HCT116 (cell line): ENCODE measurements at regions not wholly inside any gene's neighbourhood (a gene's known extent, or its start where the extent isn't known, plus 50 kb on each side); places are given as distances from the start of the nearest gene placed in this dataset.

Source experiments
- ATAC-seq: fragments of 200-7000 bp; cut with Tn5 transposase; 2 replicates; pipeline ENCODE4 v1.9.1; 2020; ENCODE audit warnings: mild to moderate bottlenecking, moderate library complexity
- BruUV-seq: library from RNA; stranded (reverse); fragments of 400-500 nt; replicated peaks from 2 replicates; lab custom pipeline; 2021; lab: Mats Ljungman, UMichigan
- CTCF ChIA-PET: fragments of 300-600 bp; sonication (Branson Sonifier 250); formaldehyde crosslinking; loops from one replicate; lab custom pipeline; 2021; ENCODE audit warnings: antibody characterized with exemption; lab: Charles Lee
- POLR2A ChIA-PET: fragments of 300-600, 350-600 bp; sonication (Branson Sonifier 250); formaldehyde crosslinking; loops from one replicate; lab custom pipeline; 2021; ENCODE audit warnings: antibody characterized with exemption; lab: Charles Lee
- RAD21 ChIA-PET, 2 experiments: fragments of 300-600 bp; sonication (Branson Sonifier 250); formaldehyde crosslinking; loops; one replicate each; lab custom pipeline; 2023; ENCODE audit warnings: low total read pairs in 2 of 2; ENCODE audit not compliant: uncharacterized antibody in 2 of 2, unreplicated experiment in 2 of 2, low non-redundant PET in 1 of 2; lab: Charles Lee
- DNase-seq: peaks from one replicate; pipeline ENCODE4 v3.0.0-alpha.2; 2010; ENCODE audit warnings: low read depth, low spot score
- H2AFZ ChIP-seq: fragments of 200-600 bp; shearing (Covaris generic), sonication (generic); 2 replicates; pipeline ENCODE4 v1.6.1; 2017; ENCODE audit warnings: low read depth, mixed run types, mixed read lengths, antibody characterized with exemption, low read length; ENCODE audit not compliant: poor library complexity, severe bottlenecking
- H3K27ac ChIP-seq: 2 replicates; pipeline ENCODE4 v1.5.1; 2012; ENCODE audit warnings: low read depth, low read length
- H3K27me3 ChIP-seq: fragments of 200-600 bp; sonication (generic); 2 replicates; pipeline ENCODE4 v1.6.1; 2016; ENCODE audit warnings: mixed run types, low read length, mixed read lengths; ENCODE audit not compliant: insufficient read depth
- H3K36me3 ChIP-seq, 2 experiments: fragments of 200-500 bp in 1 of 2; fragments of 200-600 bp in 1 of 2; sonication (Bioruptor generic) in 1 of 2; sonication (generic) in 1 of 2; 2 replicates each; pipeline versions ENCODE4 v1.5.1 to v1.6.1; 2014 to 2016; ENCODE audit warnings: low read length in 2 of 2, inconsistent platforms in 1 of 2, mixed read lengths in 1 of 2, mixed run types in 1 of 2; ENCODE audit not compliant: insufficient read depth in 2 of 2, control insufficient read depth in 1 of 2
- H3K4me1 ChIP-seq, 2 experiments: fragments of 200-600 bp in 1 of 2; sonication (generic) in 1 of 2; 2 replicates each; pipeline versions ENCODE4 v1.5.1 to v1.6.1; 2012 to 2017; ENCODE audit warnings: low read length in 2 of 2, inconsistent platforms in 1 of 2, mild to moderate bottlenecking in 1 of 2, mixed read lengths in 1 of 2, mixed run types in 1 of 2, moderate library complexity in 1 of 2; ENCODE audit not compliant: insufficient read depth in 2 of 2, control insufficient read depth in 1 of 2
- H3K4me2 ChIP-seq: fragments of 200-600 bp; sonication (generic); 2 replicates; pipeline ENCODE4 v1.6.1; 2017; ENCODE audit warnings: mixed run types, low read length, mixed read lengths
- H3K4me3 ChIP-seq, 2 experiments: fragments of 200-600 bp in 1 of 2; sonication (generic) in 1 of 2; replicated peaks in 1 of 2; 2 replicates each; pipeline ENCODE4 v1.5.1; 2011 to 2016; ENCODE audit warnings: low read length in 2 of 2, control low read depth in 1 of 2, low read depth in 1 of 2, mild to moderate bottlenecking in 1 of 2, mixed read lengths in 1 of 2, mixed run types in 1 of 2
- H3K79me2 ChIP-seq: fragments of 200-600 bp; sonication (generic); 2 replicates; pipeline ENCODE4 v1.6.1; 2017; ENCODE audit warnings: mild to moderate bottlenecking, mixed run types, low read length, moderate library complexity, mixed read lengths; ENCODE audit not compliant: insufficient read depth
- H3K9ac ChIP-seq: fragments of 200-600 bp; sonication (generic); 2 replicates; pipeline ENCODE4 v1.6.1; 2016; ENCODE audit warnings: low read length, mixed read lengths
- H3K9me2 ChIP-seq: fragments of 200-600 bp; sonication (generic), shearing (Covaris generic); 2 replicates; pipeline ENCODE4 v1.6.1; 2017; ENCODE audit warnings: mixed run types, mild to moderate bottlenecking, moderate library complexity; ENCODE audit not compliant: insufficient read depth
- H3K9me3 ChIP-seq, 2 experiments: fragments of 200-500 bp in 1 of 2; fragments of 200-600 bp in 1 of 2; sonication (Bioruptor generic) in 1 of 2; sonication (generic) in 1 of 2; 2 replicates each; pipeline ENCODE4 v1.6.1; 2014 to 2017; ENCODE audit warnings: low read length in 2 of 2, mixed read lengths in 2 of 2, inconsistent platforms in 1 of 2, low read depth in 1 of 2, mild to moderate bottlenecking in 1 of 2, mixed run types in 1 of 2, moderate library complexity in 1 of 2; ENCODE audit not compliant: control insufficient read depth in 1 of 2, insufficient read depth in 1 of 2
- H4K20me1 ChIP-seq: fragments of 200-600 bp; sonication (generic), shearing (Covaris generic); 2 replicates; pipeline ENCODE4 v1.6.1; 2017; ENCODE audit warnings: mixed run types, mild to moderate bottlenecking, moderate library complexity; ENCODE audit not compliant: insufficient read depth
- CBX3 ChIP-seq: IDR thresholded peaks from 2 replicates; pipeline ENCODE4 v1.6.1; 2012; ENCODE audit warnings: low read depth
- EGR1 ChIP-seq: IDR thresholded peaks from 2 replicates; pipeline ENCODE4 v1.6.1; 2012; ENCODE audit warnings: low read depth
- ELF1 ChIP-seq: IDR thresholded peaks from 2 replicates; pipeline ENCODE4 v1.6.1; 2012; ENCODE audit warnings: low read depth, borderline replicate concordance
- EZH2 ChIP-seq: fragments of 200-600 bp; sonication (generic); IDR thresholded peaks from 2 replicates; pipeline ENCODE4 v1.6.1; 2017; ENCODE audit warnings: antibody characterized with exemption, mixed run types
- EZH2phosphoT487 ChIP-seq: fragments of 200-600 bp; IDR thresholded peaks from 2 replicates; pipeline ENCODE4 v1.6.1; 2018; ENCODE audit warnings: antibody characterized with exemption, borderline replicate concordance
- FOSL1 ChIP-seq: IDR thresholded peaks from 2 replicates; pipeline ENCODE4 v1.6.1; 2012; ENCODE audit warnings: low read depth
- JUND ChIP-seq: IDR thresholded peaks from 2 replicates; pipeline ENCODE4 v1.6.1; 2012
- POLR2A ChIP-seq: IDR thresholded peaks from 2 replicates; pipeline ENCODE4 v1.7.0; 2011; ENCODE audit warnings: borderline replicate concordance; ENCODE audit not compliant: insufficient read depth, insufficient read length; ENCODE audit errors: extremely low read depth
- POLR2AphosphoS5 ChIP-seq: IDR thresholded peaks from 2 replicates; pipeline ENCODE4 v1.6.1; 2011; ENCODE audit warnings: mild to moderate bottlenecking, low read depth, low read length, moderate library complexity
- SIN3A ChIP-seq: IDR thresholded peaks from 2 replicates; pipeline ENCODE4 v1.6.1; 2012; ENCODE audit warnings: low read depth
- SP1 ChIP-seq: IDR thresholded peaks from 2 replicates; pipeline ENCODE4 v1.6.1; 2012; ENCODE audit warnings: low read depth
- SRF ChIP-seq: IDR thresholded peaks from 2 replicates; pipeline ENCODE4 v1.6.1; 2012; ENCODE audit warnings: low read depth
- TCF7L2 ChIP-seq: IDR thresholded peaks from 2 replicates; pipeline ENCODE4 v1.7.0; 2011; ENCODE audit warnings: borderline replicate concordance, inconsistent platforms; ENCODE audit not compliant: insufficient read depth, insufficient read length; ENCODE audit errors: extremely low read depth
- YY1 ChIP-seq: IDR thresholded peaks from 2 replicates; pipeline ENCODE4 v1.6.1; 2011; ENCODE audit warnings: low read length, low read depth, moderate library complexity, mild to moderate bottlenecking; ENCODE audit not compliant: insufficient replicate concordance; ENCODE audit errors: extremely low read depth
- ZBTB33 ChIP-seq: IDR thresholded peaks from 2 replicates; pipeline ENCODE4 v1.6.1; 2011; ENCODE audit warnings: mild to moderate bottlenecking, low read length, moderate library complexity; ENCODE audit not compliant: insufficient replicate concordance; ENCODE audit errors: extremely low read depth
- ZFX ChIP-seq: fragments of 450-650 bp; IDR thresholded peaks from 2 replicates; pipeline ENCODE4 v1.6.1; 2017
- ZNF274 ChIP-seq: fragments of 200-500 bp; sonication (Bioruptor generic); IDR thresholded peaks from 2 replicates; pipeline ENCODE4 v1.6.1; 2014; ENCODE audit warnings: mild to moderate bottlenecking, low read depth, low read length, inconsistent platforms
- intact Hi-C: fragments of 100-400 bp; cut with micrococcal nuclease; formaldehyde crosslinking; loops from 2 replicates; pipeline ENCODE4 v1.10.0; 2022
- TF ChIP-seq, protein P1 (sequence below): IDR thresholded peaks from 2 replicates; pipeline ENCODE4 v1.6.1; 2012
- TF ChIP-seq, protein P2 (sequence below): IDR thresholded peaks from 2 replicates; pipeline ENCODE4 v1.6.1; 2012
- TF ChIP-seq, protein P3 (sequence below), 3 experiments: fragments of 200-600 bp in 1 of 3; sonication (generic) in 1 of 3; IDR thresholded peaks in 2 of 3; conservative IDR thresholded peaks in 1 of 3; 2 replicates each; pipeline ENCODE4 v1.5.1; 2012 to 2017; ENCODE audit warnings: low read depth in 2 of 3, low read length in 2 of 3, antibody characterized with exemption in 1 of 3, borderline replicate concordance in 1 of 3, control low read depth in 1 of 3, mild to moderate bottlenecking in 1 of 3, mixed read lengths in 1 of 3, mixed run types in 1 of 3, moderate library complexity in 1 of 3; ENCODE audit not compliant: insufficient read depth in 1 of 3

GRCh38 chrX:121504153-121504552, 456.7 kb downstream of the GLUD2 start:
- no peak for TF ChIP-seq SP1
- no peak for TF ChIP-seq TCF7L2
- TF ChIP-seq CBX3: no peak
- no peak for TF ChIP-seq JUND
- TF ChIP-seq EZH2phosphoT487: no peak
- no peak for TF ChIP-seq SRF
- no peak for TF ChIP-seq EZH2
- TF ChIP-seq, protein P1, sequence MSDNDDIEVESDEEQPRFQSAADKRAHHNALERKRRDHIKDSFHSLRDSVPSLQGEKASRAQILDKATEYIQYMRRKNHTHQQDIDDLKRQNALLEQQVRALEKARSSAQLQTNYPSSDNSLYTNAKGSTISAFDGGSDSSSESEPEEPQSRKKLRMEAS: no peak
- no peak for TF ChIP-seq POLR2AphosphoS5
- no peak for TF ChIP-seq SIN3A
- no peak for TF ChIP-seq FOSL1
- no peak for TF ChIP-seq ZFX
- no peak for TF ChIP-seq ELF1
- TF ChIP-seq, protein P2, sequence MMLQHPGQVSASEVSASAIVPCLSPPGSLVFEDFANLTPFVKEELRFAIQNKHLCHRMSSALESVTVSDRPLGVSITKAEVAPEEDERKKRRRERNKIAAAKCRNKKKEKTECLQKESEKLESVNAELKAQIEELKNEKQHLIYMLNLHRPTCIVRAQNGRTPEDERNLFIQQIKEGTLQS: no peak
- TF ChIP-seq, protein P3, sequence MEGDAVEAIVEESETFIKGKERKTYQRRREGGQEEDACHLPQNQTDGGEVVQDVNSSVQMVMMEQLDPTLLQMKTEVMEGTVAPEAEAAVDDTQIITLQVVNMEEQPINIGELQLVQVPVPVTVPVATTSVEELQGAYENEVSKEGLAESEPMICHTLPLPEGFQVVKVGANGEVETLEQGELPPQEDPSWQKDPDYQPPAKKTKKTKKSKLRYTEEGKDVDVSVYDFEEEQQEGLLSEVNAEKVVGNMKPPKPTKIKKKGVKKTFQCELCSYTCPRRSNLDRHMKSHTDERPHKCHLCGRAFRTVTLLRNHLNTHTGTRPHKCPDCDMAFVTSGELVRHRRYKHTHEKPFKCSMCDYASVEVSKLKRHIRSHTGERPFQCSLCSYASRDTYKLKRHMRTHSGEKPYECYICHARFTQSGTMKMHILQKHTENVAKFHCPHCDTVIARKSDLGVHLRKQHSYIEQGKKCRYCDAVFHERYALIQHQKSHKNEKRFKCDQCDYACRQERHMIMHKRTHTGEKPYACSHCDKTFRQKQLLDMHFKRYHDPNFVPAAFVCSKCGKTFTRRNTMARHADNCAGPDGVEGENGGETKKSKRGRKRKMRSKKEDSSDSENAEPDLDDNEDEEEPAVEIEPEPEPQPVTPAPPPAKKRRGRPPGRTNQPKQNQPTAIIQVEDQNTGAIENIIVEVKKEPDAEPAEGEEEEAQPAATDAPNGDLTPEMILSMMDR (IDR thresholded peaks at IDR 0.05 in 2 of 3, conservative IDR thresholded peaks at IDR 0.05 in 1 of 3; ENCODE audit: borderline replicate concordance in 1 of 3, insufficient read depth in 1 of 3, low read depth in 2 of 3, low read length in 2 of 3): no peak
- TF ChIP-seq EGR1: no peak
- no peak for TF ChIP-seq ZNF274
- TF ChIP-seq ZBTB33: no peak
- TF ChIP-seq POLR2A: no peak
- TF ChIP-seq YY1: no peak
- Histone ChIP-seq H3K9me3 (no peaks in the 10 kb centered on the region), H3K79me2 (no peaks in the 10 kb centered on the region), H3K4me3 (no peak overlapping the region), H3K9ac (no peak overlapping the region), H2AFZ (no peak overlapping the region), H3K27ac (no peak overlapping the region), H3K4me1 (no peaks in the 10 kb centered on the region), H3K36me3 (no peaks in the 10 kb centered on the region), H4K20me1 (no peaks in the 10 kb centered on the region), H3K27me3 (no peaks in the 10 kb centered on the region), H3K9me2 (no peaks in the 10 kb centered on the region), H3K4me2 (no peak overlapping the region)
- ATAC-seq (no peak), DNase-seq (no peak)
- CTCF ChIA-PET: interaction anchor here (1.2 kb wide), 1 partner anchor 182 kb away, joined by 3 read pairs; no protein-coding TSS in a partner anchor
- POLR2A ChIA-PET: no interaction called here
- RAD21 ChIA-PET: no interaction called here
- no TSS peak for BruUV-seq
- intact Hi-C loops: no loop called here
